ENCODE measurements at regions not wholly inside any gene's neighbourhood (a gene's known extent, or its start where the extent isn't known, plus 50 kb on each side); places are given as distances from the start of the nearest gene placed in this dataset.

DNA sequence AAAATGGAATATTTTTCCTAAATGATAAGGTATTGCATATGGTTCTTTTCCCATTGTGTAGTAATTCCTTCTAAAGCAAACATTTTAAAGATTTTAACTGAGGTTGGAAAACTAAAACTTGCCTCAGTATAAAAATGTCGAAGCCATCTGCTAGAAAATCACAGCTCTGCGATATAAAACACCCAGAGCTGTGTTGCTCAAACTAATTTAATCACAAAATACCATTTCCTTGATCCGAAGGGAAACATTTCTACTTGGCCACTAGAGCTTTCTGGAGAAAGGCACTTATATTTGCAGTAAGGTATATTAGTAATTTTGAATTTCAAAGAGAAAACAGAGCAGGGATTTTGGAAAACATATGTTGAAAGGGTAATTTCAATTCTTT is 209.2 kb upstream of the ZNF32 start:
- ChIA-PET POLR2A (no interaction called here), CTCF (no interaction called here)
- intact Hi-C loops (cut with DNase I, micrococcal nuclease) = no loop called here
- Mint-ChIP-seq H3K9me3 (no peaks in the 10 kb centered on the region), H3K36me3 (ENCODE audit: low read depth) (no peaks in the 10 kb centered on the region), H3K27me3 (no peaks in the 10 kb centered on the region), H3K27ac (no peak overlapping the region), H3K4me3 (no peak overlapping the region), H3K4me1 (ENCODE audit: low read depth) (peaks cover 5% of the 10 kb centered on the region)
- no peak for TF ChIP-seq CTCF (IDR thresholded peaks at IDR 0.05)
- no peak for DNase-seq
- H3K36me3 ChIP-seq (ENCODE audit: insufficient read depth, low read length) = no peaks in the 10 kb centered on the region
- no peak for ATAC-seq (ENCODE audit: poor library complexity)
- no peak overlapping the region for H3K27ac ChIP-seq (ENCODE audit: low read depth in 1 of 2, low read length in 2 of 2)
- H3K27me3 ChIP-seq (ENCODE audit: control insufficient read depth in 1 of 2, insufficient read depth in 2 of 2, low read length in 2 of 2) = no peaks in the 10 kb centered on the region
- no peaks in the 10 kb centered on the region for H3K4me1 ChIP-seq (ENCODE audit: insufficient read depth, low read length)
- H3K9me3 ChIP-seq (ENCODE audit: control insufficient read depth in 1 of 2, insufficient read depth in 1 of 2, low read length in 2 of 2) = no peaks in the 10 kb centered on the region
- no peak overlapping the region for H3K4me3 ChIP-seq (ENCODE audit: low read length)

GRCh38 chr10:43857206-43857930 is 208.7 kb upstream of the ZNF32 start:
- H3K4me1 ChIP-seq (ENCODE audit: insufficient read depth, low read length) = no peaks in the 10 kb centered on the region
- H3K4me3 ChIP-seq (ENCODE audit: low read length) = no peak overlapping the region
- H3K36me3 ChIP-seq (ENCODE audit: insufficient read depth, low read length) = no peaks in the 10 kb centered on the region
- no peaks in the 10 kb centered on the region for H3K27me3 Mint-ChIP-seq
- H3K27ac Mint-ChIP-seq = no peak overlapping the region
- TF ChIP-seq CTCF (IDR thresholded peaks at IDR 0.05) = no peak
- ATAC-seq (ENCODE audit: poor library complexity) (no peak), DNase-seq (no peak)
- no peaks in the 10 kb centered on the region for H3K27me3 ChIP-seq (ENCODE audit: control insufficient read depth in 1 of 2, insufficient read depth in 2 of 2, low read length in 2 of 2)
- H3K9me3 ChIP-seq (ENCODE audit: control insufficient read depth in 1 of 2, insufficient read depth in 1 of 2, low read length in 2 of 2) = no peaks in the 10 kb centered on the region
- H3K9me3 Mint-ChIP-seq = no peaks in the 10 kb centered on the region
- peaks cover 5% of the 10 kb centered on the region for H3K4me1 Mint-ChIP-seq (ENCODE audit: low read depth)
- H3K36me3 Mint-ChIP-seq (ENCODE audit: low read depth) = no peaks in the 10 kb centered on the region
- intact Hi-C loops (cut with DNase I, micrococcal nuclease) = no loop called here
- no peak overlapping the region for H3K4me3 Mint-ChIP-seq
- no peak overlapping the region for H3K27ac ChIP-seq (ENCODE audit: low read depth in 1 of 2, low read length in 2 of 2)
- CTCF ChIA-PET = no interaction called here
- POLR2A ChIA-PET = no interaction called here

GRCh38 chr10:43856299-43856698 is 207.6 kb upstream of the ZNF32 start:
- Histone ChIP-seq H3K4me1 (ENCODE audit: insufficient read depth, low read length) (no peaks in the 10 kb centered on the region), H3K9me3 (ENCODE audit: control insufficient read depth in 1 of 2, insufficient read depth in 1 of 2, low read length in 2 of 2) (no peaks in the 10 kb centered on the region), H3K27ac (ENCODE audit: low read depth in 1 of 2, low read length in 2 of 2) (no peak overlapping the region), H3K4me3 (ENCODE audit: low read length) (no peak overlapping the region), H3K27me3 (ENCODE audit: control insufficient read depth in 1 of 2, insufficient read depth in 2 of 2, low read length in 2 of 2) (no peaks in the 10 kb centered on the region), H3K36me3 (ENCODE audit: insufficient read depth, low read length) (no peaks in the 10 kb centered on the region)
- Mint-ChIP-seq H3K4me3 (no peak overlapping the region), H3K27ac (no peak overlapping the region), H3K36me3 (ENCODE audit: low read depth) (no peaks in the 10 kb centered on the region), H3K4me1 (ENCODE audit: low read depth) (no peaks in the 10 kb centered on the region), H3K27me3 (no peaks in the 10 kb centered on the region), H3K9me3 (no peaks in the 10 kb centered on the region)
- no peak for TF ChIP-seq CTCF (IDR thresholded peaks at IDR 0.05)
- DNase-seq (no peak), ATAC-seq (ENCODE audit: poor library complexity) (no peak)
- ChIA-PET CTCF (no interaction called here), POLR2A (no interaction called here)
- intact Hi-C loops (cut with DNase I, micrococcal nuclease) = no loop called here

Data from CD4-positive, alpha-beta T cell (primary cell).